ENCODE measurements at regions not wholly inside any gene's neighbourhood (a gene's known extent, or its start where the extent isn't known, plus 50 kb on each side); places are given as distances from the start of the nearest gene placed in this dataset.
A peak's percentile ranks its signal among the peaks of the same experiment; 100 is the strongest.
"Not testable (repeated sequence)": the region's sequence is repeated elsewhere in the genome, so short reads cannot be mapped to it uniquely, and the experiment has no call there.

- H3K27me3 ChIP-seq (ENCODE audit: control insufficient read depth, insufficient read depth, low read length): no peaks in the 10 kb centered on the region
- Mint-ChIP-seq H3K36me3 (no peaks in the 10 kb centered on the region), H3K27ac (no peak overlapping the region), H3K27me3 (ENCODE audit: low read depth in 2 of 2) (no peaks in the 10 kb centered on the region), H3K4me3 (no peak overlapping the region), H3K4me1 (no peaks in the 10 kb centered on the region), H3K9me3 (no peaks in the 10 kb centered on the region)
- no peak for TF ChIP-seq CTCF (IDR thresholded peaks at IDR 0.05)
- no peaks in the 10 kb centered on the region for H3K4me1 ChIP-seq (ENCODE audit: control insufficient read depth, insufficient read depth, low read length)
- H3K4me3 ChIP-seq (ENCODE audit: low read length): no peak overlapping the region
- no peaks in the 10 kb centered on the region for H3K36me3 ChIP-seq (ENCODE audit: control insufficient read depth, insufficient read depth, low read length)
- H3K9me3 ChIP-seq (ENCODE audit: control insufficient read depth, insufficient read depth, low read length): no peaks in the 10 kb centered on the region
- ATAC-seq (no peak), DNase-seq (no peak)
- no peak overlapping the region for H3K27ac ChIP-seq (ENCODE audit: low read length)
- WGBS (ENCODE audit: insufficient coverage): 71% methylated on average over 2 of the region's 2 CpGs
- intact Hi-C loops (cut with micrococcal nuclease): no loop called here
Observed at GRCh38 chr11:56843816-56844215, 95.3 kb upstream of the OR9G4 start.

- no peaks in the 10 kb centered on the region for H3K4me1 ChIP-seq (ENCODE audit: control insufficient read depth, insufficient read depth, low read length)
- no peaks in the 10 kb centered on the region for H3K27me3 ChIP-seq (ENCODE audit: control insufficient read depth, insufficient read depth, low read length)
- intact Hi-C loops (cut with micrococcal nuclease): no loop called here
- no peak for TF ChIP-seq CTCF (IDR thresholded peaks at IDR 0.05)
- no peaks in the 10 kb centered on the region for H3K9me3 ChIP-seq (ENCODE audit: control insufficient read depth, insufficient read depth, low read length)
- H3K4me3 ChIP-seq (ENCODE audit: low read length): no peak overlapping the region
- Mint-ChIP-seq H3K36me3 (no peaks in the 10 kb centered on the region), H3K4me3 (no peak overlapping the region), H3K9me3 (no peaks in the 10 kb centered on the region), H3K27ac (no peak overlapping the region), H3K27me3 (ENCODE audit: low read depth in 2 of 2) (no peaks in the 10 kb centered on the region), H3K4me1 (no peaks in the 10 kb centered on the region)
- no peaks in the 10 kb centered on the region for H3K36me3 ChIP-seq (ENCODE audit: control insufficient read depth, insufficient read depth, low read length)
- DNase-seq (no peak), ATAC-seq (no peak)
- 55% methylated on average over 3 of the region's 5 CpGs for WGBS (ENCODE audit: insufficient coverage)
- H3K27ac ChIP-seq (ENCODE audit: low read length): no peak overlapping the region
Observed at GRCh38 chr11:56842814-56843794, 94.6 kb upstream of the OR9G4 start.

GRCh38 chr11:56841210-56841810 lies 92.8 kb upstream of the OR9G4 start:
- intact Hi-C loops (cut with micrococcal nuclease): loop anchor here (1.0 kb wide), 1 partner anchor 408 kb away; no protein-coding TSS in a partner anchor
- no peak for ATAC-seq

GRCh38 chr11:56827357-56827756 lies 78.9 kb upstream of the OR9G4 start:
- H3K4me3 ChIP-seq (ENCODE audit: low read length); H3K27me3 ChIP-seq (ENCODE audit: control insufficient read depth, insufficient read depth, low read length); DNase-seq; H3K9me3 Mint-ChIP-seq; ATAC-seq; intact Hi-C loops (cut with micrococcal nuclease); H3K4me3 Mint-ChIP-seq; H3K27ac ChIP-seq (ENCODE audit: low read length); H3K4me1 ChIP-seq (ENCODE audit: control insufficient read depth, insufficient read depth, low read length); H3K36me3 ChIP-seq (ENCODE audit: control insufficient read depth, insufficient read depth, low read length); H3K27me3 Mint-ChIP-seq (ENCODE audit: low read depth in 2 of 2); H3K27ac Mint-ChIP-seq; H3K4me1 Mint-ChIP-seq; H3K36me3 Mint-ChIP-seq; H3K9me3 ChIP-seq (ENCODE audit: control insufficient read depth, insufficient read depth, low read length): not testable (repeated sequence)
- 79% methylated on average over 5 of the region's 5 CpGs for WGBS (ENCODE audit: insufficient coverage)

More at GRCh38 chr11:56841210-56841810, 92.8 kb upstream of the OR9G4 start:
- no peaks in the 10 kb centered on the region for H3K27me3 Mint-ChIP-seq (ENCODE audit: low read depth in 2 of 2)
- H3K9me3 Mint-ChIP-seq: peaks cover 0 to 2% of the 10 kb centered on the region in 2 donors
- no peaks in the 10 kb centered on the region for H3K4me1 ChIP-seq (ENCODE audit: control insufficient read depth, insufficient read depth, low read length)
- 2% methylated on average over 6 of the region's 8 CpGs for WGBS (ENCODE audit: insufficient coverage)
- no peak overlapping the region for H3K27ac ChIP-seq (ENCODE audit: low read length)
- no peak overlapping the region for H3K4me3 ChIP-seq (ENCODE audit: low read length)
- H3K4me1 Mint-ChIP-seq: no peaks in the 10 kb centered on the region
- H3K36me3 Mint-ChIP-seq: no peaks in the 10 kb centered on the region
- no peaks in the 10 kb centered on the region for H3K27me3 ChIP-seq (ENCODE audit: control insufficient read depth, insufficient read depth, low read length)
- H3K9me3 ChIP-seq (ENCODE audit: control insufficient read depth, insufficient read depth, low read length): no peaks in the 10 kb centered on the region
- H3K4me3 Mint-ChIP-seq: no peak overlapping the region
- peak in 1 of 2 donors; percentile 46 for DNase-seq
- peak; percentile 37 for TF ChIP-seq CTCF (IDR thresholded peaks at IDR 0.05)
- H3K27ac Mint-ChIP-seq: no peak overlapping the region
- no peaks in the 10 kb centered on the region for H3K36me3 ChIP-seq (ENCODE audit: control insufficient read depth, insufficient read depth, low read length)
